ENCODE measurements at regions not wholly inside any gene's neighbourhood (a gene's known extent, or its start where the extent isn't known, plus 50 kb on each side); places are given as distances from the start of the nearest gene placed in this dataset.

GRCh38 chr1:57984277-57984676 is 560.4 kb upstream of the DAB1 start (continued):
- TF ChIP-seq ZNF622 (IDR thresholded peaks at IDR 0.05) = no peak
- TF ChIP-seq CREM (IDR thresholded peaks at IDR 0.05; ENCODE audit: low read depth) = no peak
- TF ChIP-seq SREBF1 (IDR thresholded peaks at IDR 0.05; ENCODE audit: low read length) = no peak
- no peak for TF ChIP-seq ZNF24 (IDR thresholded peaks at IDR 0.05)
- TF ChIP-seq IKZF1 (conservative IDR thresholded peaks at IDR 0.05) = no peak
- TF ChIP-seq GABPA (IDR thresholded peaks at IDR 0.05; ENCODE audit: low read depth) = no peak
- TF ChIP-seq KDM1A (IDR thresholded peaks at IDR 0.05; ENCODE audit: borderline replicate concordance) = no peak

- TF ChIP-seq MXI1 (IDR thresholded peaks at IDR 0.05; ENCODE audit: low read depth, low read length) (no peak), NFXL1 (IDR thresholded peaks at IDR 0.05; ENCODE audit: borderline replicate concordance) (no peak), JUNB (IDR thresholded peaks at IDR 0.05) (no peak), POLR2AphosphoS2 (IDR thresholded peaks at IDR 0.05; ENCODE audit: low read depth, low read length) (no peak), E4F1 (IDR thresholded peaks at IDR 0.05; ENCODE audit: borderline replicate concordance, partially characterized antibody) (no peak)
- no peak for DNase-seq (ENCODE audit: low read depth, low spot score)
- BruUV-seq (replicated peaks) = no TSS peak
- 63% methylated on average over 3 of the region's 3 CpGs for WGBS (ENCODE audit: insufficient coverage, insufficient replicate concordance, low lambda C conversion rate, missing lambda C conversion rate)
- H3K27me3 ChIP-seq (replicated peaks in 1 of 2; ENCODE audit: control insufficient read depth in 2 of 2, insufficient read depth in 2 of 2, low read length in 1 of 2) = no peaks in the 10 kb centered on the region
- no peak overlapping the region for H3K4me3 ChIP-seq
- no peaks in the 10 kb centered on the region for H3K79me2 ChIP-seq (ENCODE audit: control insufficient read depth, insufficient read depth, low read length)
- no peak overlapping the region for H3K27ac ChIP-seq (ENCODE audit: control insufficient read depth, insufficient read depth)
- no peak overlapping the region for H2AFZ ChIP-seq (ENCODE audit: control insufficient read depth, low read depth, low read length)
- SMC1A ChIA-PET (ENCODE audit: uncharacterized antibody, unreplicated experiment) = no interaction called here
- CTCF ChIA-PET = no interaction called here
- in situ Hi-C loops (cut with MboI) (no loop called here), intact Hi-C loops (cut with micrococcal nuclease; ENCODE audit: unreplicated experiment) (no loop called here)
- POLR2A ChIA-PET = no interaction called here
- no peak for ATAC-seq
- no peaks in the 10 kb centered on the region for H3K36me3 ChIP-seq (ENCODE audit: control insufficient read depth in 2 of 2, insufficient read depth in 2 of 2, low read length in 1 of 2)
- no peak overlapping the region for H3K9ac ChIP-seq (ENCODE audit: control insufficient read depth, insufficient read depth, low read length)
- no peak for FAIRE-seq
- no peaks in the 10 kb centered on the region for H3K9me3 ChIP-seq (replicated peaks; ENCODE audit: control insufficient read depth, insufficient read depth, low read length)
- RAD21 ChIA-PET (ENCODE audit: unreplicated experiment) = no interaction called here
- H4K20me1 ChIP-seq (ENCODE audit: control insufficient read depth, insufficient read depth) = no peaks in the 10 kb centered on the region
- H3K4me2 ChIP-seq (ENCODE audit: control insufficient read depth, insufficient read depth) = no peak overlapping the region
- H3K4me1 ChIP-seq (ENCODE audit: control insufficient read depth, insufficient read depth, low read length) = no peaks in the 10 kb centered on the region
Measured at GRCh38 chr1:57983441-57983840, 559.6 kb upstream of the DAB1 start.

Measured in GM12878 (cell line).